GM12878 (cell line): ENCODE measurements at regions not wholly inside any gene's neighbourhood (a gene's known extent, or its start where the extent isn't known, plus 50 kb on each side); places are given as distances from the start of the nearest gene placed in this dataset.

ENCODE experiments used
- CTCF ChIP-seq, 3 experiments: IDR thresholded peaks in 2 of 3; conservative IDR thresholded peaks in 1 of 3; 2 replicates each; pipeline ENCODE4 v1.5.1; 2011; ENCODE audit warnings: low read depth in 3 of 3, low read length in 3 of 3, mild to moderate bottlenecking in 3 of 3, control low read depth in 2 of 3, moderate library complexity in 2 of 3, inconsistent platforms in 1 of 3, mixed read lengths in 1 of 3; ENCODE audit not compliant: control insufficient read depth in 2 of 3, insufficient read depth in 1 of 3; ENCODE audit errors: extremely low read depth in 1 of 3
- ELK1 ChIP-seq: IDR thresholded peaks from 2 replicates; pipeline ENCODE4 v1.6.1; 2012; ENCODE audit warnings: low read depth, low read length, improper control_type of control experiment
- GABPA ChIP-seq: IDR thresholded peaks from 2 replicates; pipeline ENCODE4 v1.6.1; 2014; ENCODE audit warnings: antibody characterized with exemption, low read depth, mild to moderate bottlenecking, inconsistent platforms
- HCFC1 ChIP-seq: fragments of 150-350 bp; IDR thresholded peaks from 2 replicates; pipeline ENCODE4 v1.6.1; 2014; ENCODE audit warnings: low read length
- MEF2B ChIP-seq: fragments of 450-650 bp; IDR thresholded peaks from 2 replicates; pipeline ENCODE4 v1.6.1; 2018; ENCODE audit warnings: mild to moderate bottlenecking, moderate library complexity; ENCODE audit not compliant: partially characterized antibody, poor library complexity, severe bottlenecking
- MLLT1 ChIP-seq: fragments of 450-650 bp; IDR thresholded peaks from 2 replicates; pipeline ENCODE4 v1.6.1; 2016; ENCODE audit warnings: mild to moderate bottlenecking
- NBN ChIP-seq: fragments of 450-650 bp; IDR thresholded peaks from 2 replicates; pipeline ENCODE4 v1.6.1; 2016
- RAD21 ChIP-seq: IDR thresholded peaks from 2 replicates; pipeline ENCODE4 v1.6.1; 2011; ENCODE audit warnings: mild to moderate bottlenecking, low read depth, low read length, moderate library complexity; ENCODE audit not compliant: insufficient read depth
- YY1 ChIP-seq: IDR thresholded peaks from 2 replicates; pipeline ENCODE4 v1.6.1; 2011; ENCODE audit warnings: low read depth, mild to moderate bottlenecking, low read length

- TF ChIP-seq MEF2B (no peak), CTCF (IDR thresholded peaks at IDR 0.05 in 2 of 3, conservative IDR thresholded peaks at IDR 0.05 in 1 of 3; ENCODE audit: control insufficient read depth in 2 of 3, extremely low read depth in 1 of 3, insufficient read depth in 1 of 3, low read depth in 3 of 3, low read length in 3 of 3) (no peak), RAD21 (no peak), MLLT1 (no peak), NBN (no peak), HCFC1 (no peak), YY1 (no peak), GABPA (no peak), ELK1 (no peak)
Measured at GRCh38 chr3:82736696-82737277, 975.3 kb upstream of the GBE1 start.
